Activated T-helper 1 cell treated with anti-CD3 and anti-CD28 coated beads, Interleukin-12 subunit alpha, Interleukin-12 subunit beta, Interleukin-2, Interleukin-4 antibody, amounts not matched to agents 30 ng/mL and 10 ng/mL and 1 ng/mL, durations not matched to agents 14 hours and 24 hours and 36 hours (primary cell): ENCODE measurements at regions not wholly inside any gene's neighbourhood (a gene's known extent, or its start where the extent isn't known, plus 50 kb on each side); places are given as distances from the start of the nearest gene placed in this dataset.
"Not testable (repeated sequence)": the region's sequence is repeated elsewhere in the genome, so short reads cannot be mapped to it uniquely, and the experiment has no call there.

Experiments
- DNase-seq: peaks from one replicate; pipeline ENCODE4 v3.0.0; 2021; ENCODE audit warnings: low spot score
- H3K27ac Mint-ChIP-seq: one replicate; pipeline ENCODE4 v1.8.0; 2021; ENCODE audit warnings: mild to moderate bottlenecking, mixed read lengths
- H3K27me3 Mint-ChIP-seq: one replicate; pipeline ENCODE4 v1.8.0; 2022; ENCODE audit warnings: mild to moderate bottlenecking, moderate library complexity, mixed read lengths; ENCODE audit not compliant: insufficient read depth
- H3K36me3 Mint-ChIP-seq: one replicate; pipeline ENCODE4 v1.8.0; 2021; ENCODE audit warnings: low read depth, mixed read lengths
- H3K4me1 Mint-ChIP-seq: one replicate; pipeline ENCODE4 v1.8.0; 2021; ENCODE audit warnings: low read depth, mixed read lengths
- H3K4me3 Mint-ChIP-seq: one replicate; pipeline ENCODE4 v1.8.0; 2021; ENCODE audit warnings: mild to moderate bottlenecking, moderate library complexity, mixed read lengths
- H3K9me3 Mint-ChIP-seq: one replicate; pipeline ENCODE4 v1.8.0; 2021; ENCODE audit warnings: mixed read lengths
- intact Hi-C: fragments of 100-400 bp; cut with micrococcal nuclease; formaldehyde crosslinking; loops from one replicate; pipeline ENCODE4 v1.15.1; 2024

GRCh38 chr11:98060759-98061158, 960.0 kb upstream of the CNTN5 start:
- Mint-ChIP-seq H3K36me3 (no peaks in the 10 kb centered on the region), H3K4me1 (no peaks in the 10 kb centered on the region), H3K9me3 (peaks cover 3% of the 10 kb centered on the region), H3K27ac (no peak overlapping the region), H3K4me3 (no peak overlapping the region), H3K27me3 (no peaks in the 10 kb centered on the region)
- intact Hi-C loops = no loop called here
- no peak for DNase-seq

GRCh38 chr11:98061858-98062257, 958.9 kb upstream of the CNTN5 start:
- DNase-seq = no peak
- no peaks in the 10 kb centered on the region for H3K27me3 Mint-ChIP-seq
- H3K4me1 Mint-ChIP-seq = no peaks in the 10 kb centered on the region
- H3K36me3 Mint-ChIP-seq = no peaks in the 10 kb centered on the region
- intact Hi-C loops = no loop called here
- H3K4me3 Mint-ChIP-seq = no peak overlapping the region
- H3K9me3 Mint-ChIP-seq = peaks cover 3% of the 10 kb centered on the region
- no peak overlapping the region for H3K27ac Mint-ChIP-seq

GRCh38 chr11:98062714-98063113, 958.0 kb upstream of the CNTN5 start:
- peaks cover 3% of the 10 kb centered on the region for H3K9me3 Mint-ChIP-seq
- H3K36me3 Mint-ChIP-seq = no peaks in the 10 kb centered on the region
- H3K27ac Mint-ChIP-seq = no peak overlapping the region
- no peaks in the 10 kb centered on the region for H3K27me3 Mint-ChIP-seq
- no peaks in the 10 kb centered on the region for H3K4me1 Mint-ChIP-seq
- no peak overlapping the region for H3K4me3 Mint-ChIP-seq
- DNase-seq = no peak
- intact Hi-C loops = no loop called here

GRCh38 chr11:98068251-98068650, 952.5 kb upstream of the CNTN5 start:
- intact Hi-C loops = no loop called here
- Mint-ChIP-seq H3K9me3 (peaks cover 2% of the 10 kb centered on the region), H3K4me3 (no peak overlapping the region), H3K36me3 (no peaks in the 10 kb centered on the region), H3K4me1 (no peaks in the 10 kb centered on the region), H3K27me3 (no peaks in the 10 kb centered on the region), H3K27ac (no peak overlapping the region)
- no peak for DNase-seq

GRCh38 chr11:98069147-98069546, 951.6 kb upstream of the CNTN5 start:
- H3K27me3 Mint-ChIP-seq, H3K9me3 Mint-ChIP-seq, intact Hi-C loops, H3K4me3 Mint-ChIP-seq, H3K36me3 Mint-ChIP-seq, H3K4me1 Mint-ChIP-seq, H3K27ac Mint-ChIP-seq, DNase-seq: not testable (repeated sequence)

- Mint-ChIP-seq H3K4me1 (no peaks in the 10 kb centered on the region), H3K36me3 (no peaks in the 10 kb centered on the region), H3K27ac (no peak overlapping the region), H3K27me3 (no peaks in the 10 kb centered on the region), H3K4me3 (no peak overlapping the region), H3K9me3 (no peaks in the 10 kb centered on the region)
- no peak for DNase-seq
- intact Hi-C loops = no loop called here
Observed at GRCh38 chr11:98069861-98070260, 950.9 kb upstream of the CNTN5 start.

GRCh38 chr11:98090861-98091505, 929.8 kb upstream of the CNTN5 start:
- no peaks in the 10 kb centered on the region for H3K27me3 Mint-ChIP-seq
- H3K4me1 Mint-ChIP-seq = no peaks in the 10 kb centered on the region
- H3K36me3 Mint-ChIP-seq = no peaks in the 10 kb centered on the region
- DNase-seq = no peak
- intact Hi-C loops = no loop called here
- H3K4me3 Mint-ChIP-seq = no peak overlapping the region
- H3K27ac Mint-ChIP-seq = no peak overlapping the region
- peaks cover 11% of the 10 kb centered on the region for H3K9me3 Mint-ChIP-seq

GRCh38 chr11:98099371-98099770, 921.4 kb upstream of the CNTN5 start:
- H3K9me3 Mint-ChIP-seq = peaks cover 3% of the 10 kb centered on the region
- H3K36me3 Mint-ChIP-seq = no peaks in the 10 kb centered on the region
- no peak overlapping the region for H3K4me3 Mint-ChIP-seq
- H3K27me3 Mint-ChIP-seq = no peaks in the 10 kb centered on the region
- no peak overlapping the region for H3K27ac Mint-ChIP-seq
- no peak for DNase-seq
- no peaks in the 10 kb centered on the region for H3K4me1 Mint-ChIP-seq
- intact Hi-C loops = no loop called here

- Mint-ChIP-seq H3K4me3 (no peak overlapping the region), H3K9me3 (peaks cover 3% of the 10 kb centered on the region), H3K27ac (no peak overlapping the region), H3K4me1 (no peaks in the 10 kb centered on the region), H3K36me3 (no peaks in the 10 kb centered on the region), H3K27me3 (no peaks in the 10 kb centered on the region)
- DNase-seq = no peak
- intact Hi-C loops = no loop called here
Observed at GRCh38 chr11:98100689-98101088, 920.1 kb upstream of the CNTN5 start.

- H3K4me1 Mint-ChIP-seq = no peaks in the 10 kb centered on the region
- H3K36me3 Mint-ChIP-seq = no peaks in the 10 kb centered on the region
- H3K4me3 Mint-ChIP-seq = no peak overlapping the region
- intact Hi-C loops = no loop called here
- DNase-seq = no peak
- H3K27me3 Mint-ChIP-seq = no peaks in the 10 kb centered on the region
- H3K9me3 Mint-ChIP-seq = peaks cover 3% of the 10 kb centered on the region
- no peak overlapping the region for H3K27ac Mint-ChIP-seq
Observed at GRCh38 chr11:98101329-98101728, 919.4 kb upstream of the CNTN5 start.

- Mint-ChIP-seq H3K4me3 (no peak overlapping the region), H3K36me3 (no peaks in the 10 kb centered on the region), H3K4me1 (no peaks in the 10 kb centered on the region), H3K27me3 (no peaks in the 10 kb centered on the region), H3K27ac (no peak overlapping the region), H3K9me3 (peaks cover 3% of the 10 kb centered on the region)
- intact Hi-C loops = no loop called here
- DNase-seq = no peak
Observed at GRCh38 chr11:98104249-98104648, 916.5 kb upstream of the CNTN5 start.

GRCh38 chr11:98107736-98108135, 913.0 kb upstream of the CNTN5 start:
- no peak overlapping the region for H3K27ac Mint-ChIP-seq
- no peak overlapping the region for H3K4me3 Mint-ChIP-seq
- DNase-seq = no peak
- intact Hi-C loops = no loop called here
- H3K9me3 Mint-ChIP-seq = peaks cover 3% of the 10 kb centered on the region
- H3K36me3 Mint-ChIP-seq = no peaks in the 10 kb centered on the region
- no peaks in the 10 kb centered on the region for H3K4me1 Mint-ChIP-seq
- no peaks in the 10 kb centered on the region for H3K27me3 Mint-ChIP-seq

GRCh38 chr11:98110030-98110429, 910.7 kb upstream of the CNTN5 start:
- DNase-seq = no peak
- Mint-ChIP-seq H3K36me3 (no peaks in the 10 kb centered on the region), H3K4me1 (no peaks in the 10 kb centered on the region), H3K4me3 (no peak overlapping the region), H3K9me3 (peaks cover 13% of the 10 kb centered on the region), H3K27ac (no peak overlapping the region), H3K27me3 (no peaks in the 10 kb centered on the region)
- intact Hi-C loops = no loop called here

GRCh38 chr11:98115873-98116272, 904.9 kb upstream of the CNTN5 start:
- no peaks in the 10 kb centered on the region for H3K4me1 Mint-ChIP-seq
- intact Hi-C loops = no loop called here
- H3K36me3 Mint-ChIP-seq = no peaks in the 10 kb centered on the region

More at GRCh38 chr11:98115873-98116272, 904.9 kb upstream of the CNTN5 start:
- Mint-ChIP-seq H3K4me3 (no peak overlapping the region), H3K27ac (no peak overlapping the region), H3K27me3 (no peaks in the 10 kb centered on the region), H3K9me3 (peaks cover 24% of the 10 kb centered on the region)
- no peak for DNase-seq
